GM21381 (cell line): ENCODE measurements at regions not wholly inside any gene's neighbourhood (a gene's known extent, or its start where the extent isn't known, plus 50 kb on each side); places are given as distances from the start of the nearest gene placed in this dataset.

Experiments
- ATAC-seq: cut with Tn5 transposase; IDR thresholded peaks from one replicate; pipeline ENCODE4 v1.9.1; 2021; ENCODE audit warnings: mild to moderate bottlenecking, moderate library complexity; ENCODE audit not compliant: unreplicated experiment

GRCh38 chr12:115160271-115161128 is 476.5 kb upstream of the TBX3 start:
- ATAC-seq, result no peak

GRCh38 chr12:115158816-115159215 is 474.8 kb upstream of the TBX3 start:
- ATAC-seq, result no peak

- no peak for ATAC-seq
Measured at GRCh38 chr12:115155665-115156645, 472.0 kb upstream of the TBX3 start.

GRCh38 chr12:115149685-115150378 is 465.9 kb upstream of the TBX3 start:
- ATAC-seq, result no peak

- ATAC-seq, result no peak
Measured at GRCh38 chr12:115149279-115149678, 465.3 kb upstream of the TBX3 start.

- no peak for ATAC-seq
Measured at GRCh38 chr12:115147916-115148315, 463.9 kb upstream of the TBX3 start.

- no peak for ATAC-seq
Measured at GRCh38 chr12:115146453-115146852, 462.5 kb upstream of the TBX3 start.

- no peak for ATAC-seq
Measured at GRCh38 chr12:115144425-115144824, 460.4 kb upstream of the TBX3 start.

GRCh38 chr12:115140981-115141655 is 457.1 kb upstream of the TBX3 start:
- no peak for ATAC-seq

- no peak for ATAC-seq
Measured at GRCh38 chr12:115137812-115138521, 454.0 kb upstream of the TBX3 start.

GRCh38 chr12:115135800-115136211 is 451.8 kb upstream of the TBX3 start:
- no peak for ATAC-seq

- ATAC-seq, result no peak
Measured at GRCh38 chr12:115134298-115134697, 450.3 kb upstream of the TBX3 start.

- no peak for ATAC-seq
Measured at GRCh38 chr12:115132905-115133304, 448.9 kb upstream of the TBX3 start.

- no peak for ATAC-seq
Measured at GRCh38 chr12:115132145-115132544, 448.2 kb upstream of the TBX3 start.

GRCh38 chr12:115129727-115130126 is 445.8 kb upstream of the TBX3 start:
- ATAC-seq, result no peak

GRCh38 chr12:115121053-115121452 is 437.1 kb upstream of the TBX3 start:
- ATAC-seq, result no peak

GRCh38 chr12:115118177-115118724 is 434.3 kb upstream of the TBX3 start:
- ATAC-seq, result no peak

- ATAC-seq, result no peak
Measured at GRCh38 chr12:115114140-115114539, 430.2 kb upstream of the TBX3 start.

GRCh38 chr12:115109863-115110262 is 425.9 kb upstream of the TBX3 start:
- no peak for ATAC-seq
